Epidermal melanocyte (primary cell): ENCODE measurements at regions not wholly inside any gene's neighbourhood (a gene's known extent, or its start where the extent isn't known, plus 50 kb on each side); places are given as distances from the start of the nearest gene placed in this dataset.

Experiments
- DNase-seq: peaks from one replicate; pipeline ENCODE4 v3.0.0; 2011; ENCODE audit warnings: low spot score; ENCODE audit not compliant: insufficient read length

DNA sequence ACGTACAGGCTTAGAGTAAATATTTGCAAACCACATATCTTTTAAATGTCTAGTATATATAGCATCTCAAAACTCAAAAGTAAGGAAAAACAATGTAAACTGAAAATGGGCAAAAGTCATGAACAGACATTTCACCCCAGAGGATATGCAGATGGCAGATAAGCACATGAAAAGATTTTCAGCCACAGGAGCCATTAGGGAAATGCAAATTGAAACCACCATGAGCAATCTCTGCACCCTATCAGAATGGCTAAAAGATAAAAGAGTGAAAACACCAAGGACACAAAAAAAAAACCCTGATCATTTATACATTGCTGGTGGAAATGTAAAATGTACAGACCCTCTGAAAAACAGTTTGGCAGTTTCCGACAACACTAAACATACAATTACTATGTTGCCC, 292.7 kb downstream of the ZNF516 start:
- no peak for DNase-seq

DNA sequence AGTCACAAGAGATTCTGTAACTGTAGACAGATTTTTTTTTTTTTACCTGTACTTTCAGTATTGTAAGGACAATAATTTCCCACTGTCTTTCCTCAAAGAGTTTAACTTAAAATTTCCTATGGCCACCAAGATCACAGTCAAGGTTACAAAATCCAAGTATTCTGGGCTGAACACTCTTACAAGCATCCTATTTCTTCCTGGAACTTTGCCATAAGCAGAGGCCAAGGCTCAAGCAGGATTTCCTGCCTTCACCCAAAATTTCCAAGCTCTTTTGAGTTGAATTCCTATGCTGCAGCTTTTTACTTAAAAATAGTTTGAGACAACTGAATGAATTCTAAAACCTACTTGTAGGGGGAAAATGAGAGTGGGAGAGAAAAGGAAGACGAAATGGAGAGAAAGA, 299.4 kb downstream of the ZNF516 start:
- no peak for DNase-seq

DNA sequence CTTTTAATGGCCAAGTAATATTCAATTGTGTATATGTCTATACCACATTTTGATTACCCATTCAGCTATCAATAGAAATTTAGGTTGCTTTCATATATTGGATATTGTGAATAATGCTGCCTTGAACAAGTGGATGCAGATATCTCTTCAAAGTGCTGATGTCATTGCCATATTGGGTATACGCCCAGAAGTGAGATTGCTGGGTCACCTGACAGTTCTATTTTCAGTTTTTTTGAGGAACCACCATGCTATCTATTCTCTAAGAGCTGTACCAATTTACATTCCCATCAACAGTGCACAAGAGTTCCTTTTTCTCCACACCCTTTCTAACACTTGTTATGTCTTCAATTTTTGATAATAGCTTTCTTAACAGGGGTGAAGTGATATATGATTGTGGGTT, 306.9 kb downstream of the ZNF516 start:
- DNase-seq, result no peak

DNA sequence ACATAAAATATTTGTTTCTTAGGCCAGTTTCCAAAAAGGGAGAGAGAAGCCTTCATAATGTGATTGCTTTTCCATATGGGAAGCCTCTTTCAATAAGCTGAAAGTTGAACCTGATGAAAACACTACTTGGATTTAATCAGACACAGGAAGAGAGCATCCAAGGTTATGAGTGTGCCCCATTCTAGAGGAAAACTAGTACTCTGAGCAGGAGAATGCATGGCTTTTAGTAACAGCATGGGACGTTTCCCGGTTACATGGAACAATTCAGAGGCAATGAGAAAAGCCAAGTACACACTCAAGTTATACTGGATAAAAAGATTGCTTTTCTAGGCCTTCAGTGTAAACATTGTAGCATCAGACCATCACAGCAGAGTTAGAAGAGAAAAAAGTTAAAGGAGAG, 315.8 kb downstream of the ZNF516 start:
- no peak for DNase-seq

DNA sequence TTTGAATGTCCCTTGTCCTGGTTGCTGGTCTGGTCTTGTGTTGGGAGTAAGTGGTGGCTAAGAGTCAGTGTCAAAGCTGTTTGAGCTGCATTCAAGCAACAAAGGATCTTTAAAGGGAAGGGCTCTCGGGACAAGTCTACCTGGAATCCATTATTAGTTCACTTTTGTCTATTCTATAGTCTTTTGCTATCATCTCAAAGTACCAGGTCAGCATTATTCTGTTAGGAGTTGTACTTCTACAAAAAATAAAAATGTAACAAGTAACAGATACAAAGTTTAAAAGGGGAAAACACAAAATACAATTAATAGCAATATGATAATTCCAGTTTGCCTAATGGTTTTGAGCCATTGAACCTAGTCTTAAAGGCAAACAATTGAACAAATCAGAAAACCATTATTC, 317.9 kb downstream of the ZNF516 start:
- no peak for DNase-seq

DNA sequence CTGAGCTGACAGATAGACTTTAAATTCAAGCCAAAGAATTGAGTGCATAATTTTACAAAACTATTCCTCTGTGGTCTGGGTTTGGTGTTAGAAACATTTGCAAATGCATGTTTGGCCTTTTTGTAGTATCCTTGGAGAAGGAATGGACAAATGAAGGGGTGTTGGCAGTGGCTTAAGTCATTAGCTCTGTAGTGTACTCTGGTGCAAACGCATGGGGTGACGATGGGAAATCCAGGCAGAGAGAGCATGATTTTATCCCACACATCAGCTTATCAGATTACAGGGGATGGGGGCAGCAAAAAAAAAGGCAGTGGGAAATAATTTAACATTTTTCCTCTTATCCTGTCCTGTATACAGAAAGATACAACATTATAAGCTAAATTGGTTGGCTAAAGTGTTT, 320.6 kb downstream of the ZNF516 start:
- DNase-seq, result no peak

DNA sequence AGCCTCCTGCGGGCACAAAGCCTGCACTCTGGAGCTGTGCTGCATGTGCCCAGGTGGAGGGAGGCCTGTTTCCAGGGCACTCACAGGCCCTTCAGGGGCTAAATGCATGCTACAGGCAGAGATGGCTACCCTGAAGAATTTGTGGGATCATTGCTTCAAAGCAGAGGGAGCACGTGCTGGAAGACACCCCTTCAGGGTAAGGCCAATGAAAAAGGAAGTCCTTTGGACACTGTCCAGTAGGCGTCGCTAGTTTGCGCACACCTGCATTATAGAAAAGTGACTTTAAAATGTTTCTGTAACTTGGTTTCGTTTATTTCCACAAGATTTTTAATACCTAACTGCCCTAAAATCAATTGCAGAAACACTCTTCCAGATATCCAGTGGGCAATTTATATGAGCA, 325.3 kb downstream of the ZNF516 start:
- no peak for DNase-seq

DNA sequence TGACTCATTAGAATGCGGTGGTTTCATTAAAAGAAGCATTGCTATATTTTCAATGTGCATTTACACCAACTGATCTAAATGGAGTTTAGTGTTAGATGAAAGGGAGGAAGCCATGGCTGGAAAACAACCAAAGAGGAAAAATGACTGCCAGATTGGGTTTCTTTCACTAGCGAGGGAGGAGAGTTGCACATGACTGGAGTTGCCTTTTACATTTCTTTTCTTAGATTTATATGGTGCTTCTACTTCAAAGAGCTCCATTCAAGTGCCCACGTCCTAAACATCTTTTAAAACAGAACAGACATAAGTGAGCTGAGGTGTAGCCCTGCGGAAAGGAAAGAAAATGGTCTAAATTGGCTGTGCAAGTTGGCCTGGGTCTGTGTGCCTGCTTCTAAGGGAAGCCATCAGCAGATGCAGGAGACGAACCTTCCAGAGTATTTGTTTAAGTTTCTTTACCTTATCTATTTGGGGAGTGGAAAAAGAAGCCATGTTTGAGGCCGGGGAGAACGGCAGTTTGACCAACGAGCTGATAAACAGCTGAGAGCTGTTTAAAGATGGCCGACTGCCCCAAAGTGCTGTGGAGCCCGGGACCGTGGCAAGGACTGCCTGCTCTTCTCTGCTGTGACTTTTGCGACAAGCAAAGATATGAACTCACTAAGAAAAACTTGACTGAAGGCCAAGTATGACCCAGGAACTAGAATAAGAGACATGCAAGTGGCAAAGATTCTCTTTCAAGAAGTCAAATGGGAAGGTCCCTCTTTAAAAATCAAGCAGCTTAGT, 327.0 kb downstream of the ZNF516 start:
- no peak for DNase-seq

DNA sequence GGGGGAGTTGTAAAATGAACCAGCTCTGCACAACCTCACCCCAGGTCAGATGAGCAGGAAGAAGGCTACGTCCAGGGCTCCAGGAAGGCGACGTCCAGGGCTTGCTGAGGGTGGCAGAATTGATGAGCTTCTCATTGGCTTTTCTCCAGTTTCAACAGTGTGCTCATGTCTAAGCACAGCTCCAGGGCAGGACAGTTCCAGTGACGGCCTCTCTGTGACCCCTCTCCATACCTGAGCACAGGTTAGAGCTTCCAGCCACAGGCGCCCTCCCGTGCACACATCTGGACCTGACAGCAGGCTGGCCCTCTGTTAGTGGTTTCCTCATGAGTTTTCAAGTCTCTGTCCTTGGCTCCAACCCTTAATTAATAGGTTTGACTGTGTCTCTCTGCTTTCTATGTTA, 327.6 kb downstream of the ZNF516 start:
- DNase-seq, result no peak

DNA sequence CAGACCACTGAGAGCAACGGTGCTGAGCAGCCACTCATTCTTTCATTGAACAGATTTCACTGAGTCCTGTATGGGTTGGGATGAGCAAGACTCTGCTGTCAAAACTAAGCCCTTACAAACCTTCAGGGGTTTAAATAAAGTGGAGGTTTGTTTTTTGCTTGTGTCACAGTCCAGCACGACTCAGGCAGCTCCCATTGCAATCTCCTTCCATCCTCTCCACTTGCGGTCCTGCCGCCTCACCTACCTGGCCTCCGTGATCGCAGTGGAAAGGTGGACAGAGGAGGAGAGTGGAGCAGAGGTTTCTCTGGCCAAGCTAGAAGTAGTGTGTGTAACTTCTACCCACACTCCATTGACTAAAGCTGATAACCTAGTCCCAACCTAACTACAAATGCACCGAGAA, 332.2 kb downstream of the ZNF516 start:
- DNase-seq, result no peak

DNA sequence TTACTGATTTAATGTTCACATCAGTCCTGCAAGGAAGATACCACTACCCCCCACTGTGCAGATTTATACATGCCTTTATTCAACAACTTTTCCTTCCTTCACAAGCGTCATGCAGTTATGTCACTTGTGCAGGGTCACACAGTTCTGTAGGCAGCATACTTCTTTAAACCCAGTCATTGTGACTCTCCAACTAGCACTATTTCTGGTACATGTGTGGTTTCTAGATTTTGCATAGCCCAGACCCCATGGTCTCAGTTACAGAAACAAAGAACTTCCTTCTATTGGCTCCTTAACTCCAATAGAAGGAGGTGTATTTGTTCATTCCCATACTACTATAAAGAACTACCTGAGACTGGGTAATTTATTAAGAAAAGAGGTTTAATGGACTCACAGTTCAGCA, 333.1 kb downstream of the ZNF516 start:
- no peak for DNase-seq

DNA sequence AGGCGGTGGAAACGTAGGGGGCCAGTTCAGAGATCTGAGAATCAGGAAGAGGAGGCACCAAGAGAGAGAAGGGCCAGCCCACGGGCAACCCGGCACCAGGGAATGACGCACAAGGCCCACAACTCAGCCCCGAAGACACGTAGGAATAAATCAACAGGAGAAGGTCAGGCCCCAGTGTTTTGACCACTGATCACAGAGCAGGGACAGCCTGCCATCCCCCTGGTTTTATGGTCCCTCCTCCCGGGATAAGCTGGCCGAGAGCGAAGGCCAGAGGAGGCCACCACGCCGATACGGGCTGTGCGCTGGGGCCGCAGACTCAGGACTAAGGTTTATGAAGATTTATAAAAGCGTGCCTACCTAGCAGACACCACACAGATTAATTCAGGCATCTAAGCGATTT, 341.4 kb downstream of the ZNF516 start:
- no peak for DNase-seq

DNA sequence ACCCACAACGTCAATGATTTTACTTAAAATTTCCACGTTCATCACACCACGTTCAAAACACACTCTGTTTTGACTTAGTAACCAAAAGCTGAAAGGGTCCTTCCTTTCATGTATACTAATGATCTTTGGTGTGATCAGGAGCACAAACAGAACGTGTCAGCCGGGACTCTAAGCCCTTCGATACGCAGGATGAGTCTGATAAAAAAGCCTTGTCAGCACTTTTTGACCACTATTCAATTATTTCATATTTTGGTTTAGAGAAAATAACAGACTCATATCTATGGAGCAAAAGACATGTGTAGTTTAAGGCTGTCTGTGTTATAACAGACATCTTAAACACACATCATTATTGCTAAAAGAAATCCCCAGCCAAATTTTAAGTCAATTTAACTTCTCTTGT, 345.3 kb downstream of the ZNF516 start:
- no peak for DNase-seq

DNA sequence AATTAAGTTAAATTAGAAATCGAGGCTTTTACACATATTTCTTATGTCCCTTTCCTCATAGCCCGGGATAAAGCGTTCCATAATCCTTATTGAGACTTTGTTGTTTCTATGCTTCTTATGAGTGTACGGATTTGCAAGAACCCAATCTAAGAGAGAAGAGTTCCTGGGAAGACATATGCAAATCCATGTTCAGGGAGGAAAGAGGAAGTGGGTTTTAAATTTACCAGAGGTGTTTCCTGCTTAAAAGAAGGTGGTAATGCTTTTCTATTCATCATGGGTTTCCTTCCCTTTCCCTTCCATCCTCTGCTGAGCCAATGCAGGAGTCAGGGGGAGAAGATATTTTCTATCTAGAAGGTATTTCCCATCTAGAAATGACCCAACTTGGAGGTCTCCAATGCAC, 345.8 kb downstream of the ZNF516 start:
- DNase-seq, result no peak

DNA sequence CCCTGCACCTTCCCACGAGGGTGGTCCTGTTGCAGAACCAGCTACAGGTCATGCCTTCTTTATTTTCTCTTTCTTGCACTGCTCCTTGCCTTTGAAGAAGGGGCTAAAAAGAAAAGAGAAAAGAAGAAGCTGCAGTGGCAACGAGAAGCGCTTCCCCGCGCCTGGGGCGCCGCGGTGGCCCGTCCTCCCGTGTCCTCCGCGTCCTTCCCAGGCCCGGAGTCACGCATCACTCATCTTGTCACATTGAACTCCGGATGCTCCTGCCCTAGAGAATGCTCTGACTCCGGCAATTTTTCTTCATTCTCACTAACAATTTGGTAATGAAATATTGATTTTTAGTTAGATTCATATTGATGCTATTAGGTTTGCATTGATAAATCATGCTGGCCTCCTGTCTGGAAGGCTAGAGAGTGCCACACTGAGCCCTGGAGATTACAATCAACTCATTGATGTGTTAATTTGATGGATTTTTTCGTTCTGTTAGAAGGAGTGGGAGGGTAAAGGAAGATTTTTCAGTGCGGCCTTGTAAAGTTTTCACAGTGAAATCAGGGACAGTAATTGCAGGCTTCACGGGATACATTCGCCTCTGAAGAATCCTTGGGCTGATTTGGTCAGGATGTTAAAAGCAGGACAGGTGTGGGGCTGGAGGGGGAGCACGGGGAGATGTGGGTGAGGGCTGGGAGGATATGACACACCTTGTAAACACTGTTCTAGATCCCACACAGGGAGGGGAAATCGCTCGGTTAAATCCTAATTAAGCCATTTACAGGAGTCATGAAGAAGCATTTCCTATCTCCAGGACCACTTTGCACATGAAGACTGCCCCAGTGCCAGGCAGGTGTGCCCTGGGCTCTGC, 349.3 kb downstream of the ZNF516 start:
- DNase-seq, result no peak

DNA sequence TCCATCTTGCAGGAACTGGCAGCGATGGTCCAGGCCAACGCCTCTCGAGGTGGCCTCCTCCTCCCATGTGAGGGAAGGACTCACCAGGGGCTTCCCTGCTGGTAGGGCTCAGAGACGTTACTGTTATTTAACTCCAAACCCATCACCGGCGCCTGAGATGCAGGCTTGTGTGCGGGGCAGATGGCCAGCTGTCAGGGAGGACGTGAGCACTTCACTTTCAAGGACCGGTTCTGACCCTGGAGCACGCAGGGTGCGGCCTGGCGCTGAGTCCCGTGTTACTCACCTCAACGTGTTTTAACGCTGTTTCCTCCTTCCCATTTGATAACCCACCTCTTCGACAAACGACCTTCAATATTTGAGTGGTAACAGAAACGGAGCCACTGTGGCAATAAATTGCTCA, 350.2 kb downstream of the ZNF516 start:
- no peak for DNase-seq

DNA sequence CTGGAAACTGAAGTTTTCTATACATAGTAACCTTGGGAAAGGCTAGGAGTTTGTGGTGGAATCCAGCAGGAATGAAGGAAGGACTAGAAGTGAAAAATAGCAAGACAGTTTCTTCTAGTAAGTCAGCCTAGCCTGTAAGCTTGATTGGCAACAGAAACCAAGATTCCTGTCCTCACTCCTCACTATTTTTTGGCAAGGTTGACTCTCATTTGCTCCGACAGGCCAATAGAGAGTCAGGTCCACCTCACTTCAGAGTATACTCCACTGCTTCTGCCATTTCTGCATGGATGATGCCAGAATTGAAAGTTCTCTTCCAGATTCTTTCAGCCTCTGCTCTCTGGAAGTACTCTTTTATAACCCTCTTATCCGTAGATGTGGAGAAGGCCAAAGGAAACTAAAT, 352.4 kb downstream of the ZNF516 start:
- DNase-seq, result no peak

DNA sequence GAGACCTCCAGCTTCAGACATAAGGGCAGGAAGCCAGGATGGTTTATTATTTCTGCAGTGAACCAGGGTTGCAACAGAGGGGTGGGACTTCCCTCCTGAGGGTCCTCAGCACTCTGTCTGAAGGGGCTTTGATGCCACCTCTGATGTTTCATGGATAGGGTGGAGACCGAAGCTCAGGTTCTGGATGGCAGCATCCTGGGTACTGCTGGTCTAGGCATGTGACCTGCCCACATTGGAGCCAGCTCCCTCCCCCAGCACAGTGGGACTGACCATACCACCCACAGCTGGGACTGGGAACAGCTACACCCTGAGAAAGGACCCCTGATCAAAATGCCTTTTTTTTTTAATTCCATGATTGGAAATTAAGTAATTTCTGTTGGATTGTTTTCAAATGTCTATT, 355.2 kb downstream of the ZNF516 start:
- DNase-seq, result no peak

DNA sequence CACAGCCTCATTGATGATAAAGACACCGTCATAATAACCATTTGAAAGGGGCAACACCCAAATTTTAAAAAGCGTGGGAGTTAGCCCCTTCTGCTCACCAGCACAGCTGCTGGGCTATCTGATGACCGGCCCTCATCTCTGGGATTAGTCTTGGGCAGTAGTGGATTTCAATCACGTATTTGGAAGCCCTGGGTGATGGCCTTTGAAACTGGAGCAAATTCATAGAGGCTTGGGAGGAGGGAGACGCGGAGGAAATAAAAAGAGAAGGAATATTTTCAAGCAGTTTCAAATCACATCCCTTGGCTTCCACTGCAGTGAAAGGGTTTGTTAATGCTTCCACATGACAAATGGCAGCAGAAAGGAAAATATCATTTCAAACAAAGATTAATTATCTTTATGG, 357.8 kb downstream of the ZNF516 start:
- no peak for DNase-seq

DNA sequence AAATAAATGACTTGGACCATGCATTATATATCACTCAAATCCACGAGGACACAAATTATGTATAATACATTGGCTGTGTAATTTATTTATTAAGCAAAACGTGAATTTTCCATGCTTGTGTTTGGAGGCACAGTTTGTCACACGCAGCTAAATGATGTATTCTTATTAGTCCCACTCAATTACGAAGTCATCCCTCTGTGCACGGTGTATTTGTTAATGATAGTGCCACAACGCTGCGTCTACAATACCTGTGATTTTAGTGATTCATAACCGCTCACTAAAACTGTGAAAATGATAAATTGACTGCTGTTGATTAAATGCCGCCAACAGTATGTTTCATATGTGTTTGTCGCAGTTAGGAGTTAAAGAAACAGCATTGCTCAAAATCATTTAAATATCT, 358.3 kb downstream of the ZNF516 start:
- DNase-seq, result no peak

DNA sequence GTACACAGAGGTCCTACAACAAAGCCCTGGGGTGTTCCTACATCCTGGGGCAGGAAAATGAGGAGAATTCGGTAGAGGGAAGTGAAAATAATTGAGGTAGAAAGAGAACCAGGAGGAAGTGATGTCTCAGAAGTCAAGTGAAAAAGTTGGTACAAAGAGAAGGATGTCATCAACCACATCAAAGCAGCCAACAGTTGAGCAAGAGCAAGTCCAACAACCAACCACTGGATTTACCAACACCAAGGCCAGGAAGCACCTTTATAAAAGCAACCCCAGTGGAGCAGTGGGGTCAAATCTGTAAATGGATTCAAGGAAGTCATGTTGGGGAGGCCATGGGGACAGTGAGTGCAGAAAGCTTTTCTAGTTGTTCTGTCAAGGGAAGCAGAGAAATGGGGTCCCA, 360.4 kb downstream of the ZNF516 start:
- DNase-seq, result no peak

DNA sequence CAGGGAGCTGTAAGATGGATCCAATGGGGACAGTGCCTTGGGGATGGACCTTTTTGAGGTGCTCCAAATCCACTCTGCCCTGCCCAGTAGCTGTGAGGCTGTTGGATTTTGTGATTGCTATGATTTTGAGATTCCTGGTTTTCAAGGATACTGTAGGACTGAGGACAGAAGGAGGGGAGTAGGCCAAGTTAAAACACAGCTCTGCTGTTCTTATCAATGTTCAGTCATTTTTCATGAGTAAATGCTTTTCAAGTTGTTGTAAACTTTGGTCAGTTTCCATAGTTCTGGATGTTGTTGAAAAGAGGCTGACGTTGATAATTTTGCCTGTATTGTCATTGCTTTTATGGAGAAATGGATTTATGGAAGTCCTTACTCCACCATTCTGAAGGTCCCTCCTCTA, 361.2 kb downstream of the ZNF516 start:
- no peak for DNase-seq

DNA sequence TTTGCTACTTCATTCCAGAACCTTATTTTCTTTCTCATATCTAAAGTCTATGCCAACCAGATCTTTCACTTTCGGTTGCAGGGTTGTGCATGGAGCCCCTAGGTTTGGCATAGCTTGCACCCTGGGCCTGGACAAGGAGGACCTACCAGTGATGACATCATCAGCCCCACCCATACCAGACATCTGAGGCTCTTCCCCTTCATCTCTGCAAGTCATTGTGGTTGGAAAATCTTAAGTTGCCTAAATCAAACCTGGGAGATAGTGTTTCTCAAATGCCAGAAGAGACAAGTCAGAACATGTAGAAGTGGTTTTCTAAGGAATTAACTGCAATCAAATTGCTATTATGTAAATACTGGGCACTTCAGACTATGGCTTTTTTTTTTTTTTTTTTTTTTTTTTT, 363.3 kb downstream of the ZNF516 start:
- no peak for DNase-seq
